ENCODE measurements at regions not wholly inside any gene's neighbourhood (a gene's known extent, or its start where the extent isn't known, plus 50 kb on each side); places are given as distances from the start of the nearest gene placed in this dataset.

- no peak for TF ChIP-seq CTCF (IDR thresholded peaks at IDR 0.05; ENCODE audit: borderline replicate concordance, control extremely low read depth, extremely low read depth, insufficient read depth, missing control alignments)
- no peak for DNase-seq (ENCODE audit: low spot score)
- in situ Hi-C loops (cut with MboI; ENCODE audit: low sequenced_read_pairs, unreplicated experiment), result no loop called here
Measured at GRCh38 chr11:134879931-134880330, 467.9 kb upstream of the B3GAT1 start.

GRCh38 chr11:134879341-134879740 lies 467.3 kb upstream of the B3GAT1 start:
- in situ Hi-C loops (cut with MboI; ENCODE audit: low sequenced_read_pairs, unreplicated experiment), result no loop called here
- no peak for TF ChIP-seq CTCF (IDR thresholded peaks at IDR 0.05; ENCODE audit: borderline replicate concordance, control extremely low read depth, extremely low read depth, insufficient read depth, missing control alignments)
- no peak for DNase-seq (ENCODE audit: low spot score)

- TF ChIP-seq CTCF (IDR thresholded peaks at IDR 0.05; ENCODE audit: borderline replicate concordance, control extremely low read depth, extremely low read depth, insufficient read depth, missing control alignments), result no peak
- in situ Hi-C loops (cut with MboI; ENCODE audit: low sequenced_read_pairs, unreplicated experiment), result no loop called here
- DNase-seq (ENCODE audit: low spot score), result no peak
Measured at GRCh38 chr11:134878785-134879184, 466.7 kb upstream of the B3GAT1 start.

- no peak for TF ChIP-seq CTCF (IDR thresholded peaks at IDR 0.05; ENCODE audit: borderline replicate concordance, control extremely low read depth, extremely low read depth, insufficient read depth, missing control alignments)
- in situ Hi-C loops (cut with MboI; ENCODE audit: low sequenced_read_pairs, unreplicated experiment), result no loop called here
- DNase-seq (ENCODE audit: low spot score), result no peak
Measured at GRCh38 chr11:134876226-134876625, 464.2 kb upstream of the B3GAT1 start.

GRCh38 chr11:134866981-134867675 lies 455.1 kb upstream of the B3GAT1 start:
- in situ Hi-C loops (cut with MboI; ENCODE audit: low sequenced_read_pairs, unreplicated experiment), result no loop called here
- no peak for DNase-seq (ENCODE audit: low spot score)
- no peak for TF ChIP-seq CTCF (IDR thresholded peaks at IDR 0.05; ENCODE audit: borderline replicate concordance, control extremely low read depth, extremely low read depth, insufficient read depth, missing control alignments)

GRCh38 chr11:134866215-134866614 lies 454.2 kb upstream of the B3GAT1 start:
- no peak for TF ChIP-seq CTCF (IDR thresholded peaks at IDR 0.05; ENCODE audit: borderline replicate concordance, control extremely low read depth, extremely low read depth, insufficient read depth, missing control alignments)
- no peak for DNase-seq (ENCODE audit: low spot score)
- in situ Hi-C loops (cut with MboI; ENCODE audit: low sequenced_read_pairs, unreplicated experiment), result no loop called here

Measured in GM13976 (cell line).